Stomach (tissue), 8 donors: ENCODE measurements at regions not wholly inside any gene's neighbourhood (a gene's known extent, or its start where the extent isn't known, plus 50 kb on each side); places are given as distances from the start of the nearest gene placed in this dataset.

Experiments
- DNase-seq, 2 donors: peaks; one replicate each; pipeline versions ENCODE4 v3.0.0 to v3.0.0-alpha.2; 2013 to 2019
- H3K27ac ChIP-seq, 5 donors: fragments of 200-600 bp in 4 of 5; sonication (generic) in 4 of 5; one replicate each; pipeline ENCODE4 v1.5.1; 2013 to 2019; ENCODE audit warnings: mild to moderate bottlenecking in 1 of 5, moderate library complexity in 1 of 5
- H3K27me3 ChIP-seq, 3 donors: fragments of 200-600 bp; sonication (generic); one replicate each; pipeline ENCODE4 v1.5.1; 2017 to 2019; ENCODE audit warnings: mixed run types in 1 of 3
- H3K36me3 ChIP-seq, 4 donors: fragments of 200-600 bp; sonication (generic); 1 replicate in 3 of 4; 2 replicates in 1 of 4; pipeline ENCODE4 v1.5.1; 2016 to 2019
- H3K4me1 ChIP-seq, 4 donors: fragments of 200-600 bp; sonication (generic); one replicate each; pipeline ENCODE4 v1.5.1; 2016 to 2019
- H3K4me3 ChIP-seq, 4 donors: fragments of 200-600 bp; sonication (generic) in 3 of 4; one replicate each; pipeline ENCODE4 v1.5.1; 2016 to 2019; ENCODE audit warnings: mild to moderate bottlenecking in 1 of 4
- H3K9me3 ChIP-seq, 4 donors: fragments of 200-600 bp; sonication (generic); one replicate each; pipeline ENCODE4 v1.5.1; 2016 to 2019
- CTCF ChIP-seq, 7 experiments: fragments of 450-650 bp in 4 of 7; fragments of 200-600 bp in 3 of 7; sonication (generic) in 3 of 7; IDR thresholded peaks; one replicate each; pipeline ENCODE4 v1.5.1; 2016 to 2019; ENCODE audit warnings: antibody characterized with exemption in 7 of 7, control low read depth in 2 of 7, mild to moderate bottlenecking in 1 of 7
- EP300 ChIP-seq: sonication (generic); formaldehyde crosslinking; IDR thresholded peaks from one replicate; pipeline ENCODE4 v1.6.1; 2017; ENCODE audit warnings: antibody characterized with exemption
- POLR2A ChIP-seq, 4 donors: fragments of 450-650 bp; IDR thresholded peaks; one replicate each; pipeline ENCODE4 v1.6.1; 2016; ENCODE audit warnings: antibody characterized with exemption in 4 of 4, control low read depth in 2 of 4, mild to moderate bottlenecking in 1 of 4, moderate library complexity in 1 of 4
- POLR2AphosphoS5 ChIP-seq, 3 donors: sonication (generic); formaldehyde crosslinking; IDR thresholded peaks; one replicate each; pipeline ENCODE4 v1.6.1; 2016; ENCODE audit warnings: antibody characterized with exemption in 3 of 3
- WGBS, 5 donors: extraction: QIAGEN DNeasy Blood & Tissue Kit in 3 of 5; methylation state at CpG; one replicate each; pipeline versions ENCODE4 v1.1.5 to v1.1.7; 2013 to 2018; 5-methylcytosine and 5-hydroxymethylcytosine counted together
- intact Hi-C: fragments of 100-400 bp; cut with DNase I; formaldehyde crosslinking; loops from one replicate; pipeline ENCODE4 v1.15.1; 2023; ENCODE audit warnings: low total_unique reads
- donor health status: healthy with polysubstance abuse.
- donor health status: Bipolar disorder and iron deficiency.
- donor health status: healthy.

- H3K9me3 ChIP-seq = peaks cover 0 to 4% (median 0%) of the 10 kb centered on the region in 4 donors
- H3K4me1 ChIP-seq = no peaks in the 10 kb centered on the region
- no peak for TF ChIP-seq POLR2A (IDR thresholded peaks at IDR 0.05)
- no peak for TF ChIP-seq CTCF (IDR thresholded peaks at IDR 0.05)
- no peak for TF ChIP-seq EP300
- TF ChIP-seq POLR2AphosphoS5 (IDR thresholded peaks at IDR 0.05) = no peak
- no peak overlapping the region for H3K27ac ChIP-seq
- WGBS, 5 donors = 85 to 91% (median 87%) methylated on average over 5 of the region's 5 CpGs
- no peaks in the 10 kb centered on the region for H3K27me3 ChIP-seq
- no peaks in the 10 kb centered on the region for H3K36me3 ChIP-seq
- DNase-seq = no peak
- no peak overlapping the region for H3K4me3 ChIP-seq
- intact Hi-C loops = no loop called here
These were observed 186.7 kb downstream of the ARL4C start for GRCh38 chr2:234310166-234310565.

- WGBS, 5 donors = 83 to 96% (median 93%) methylated on average over 5 of the region's 5 CpGs
These were observed 187.4 kb downstream of the ARL4C start for GRCh38 chr2:234309431-234309830.

GRCh38 chr2:234308813-234309195 is 188.1 kb downstream of the ARL4C start:
- peak in 1 of 2 donors; percentile 64 for DNase-seq
- no peak overlapping the region for H3K4me3 ChIP-seq
- peak overlapping the region in 4 of 5 donors; percentile 26 to 39 (median 28) for H3K27ac ChIP-seq
- peaks cover 0 to 4% (median 0%) of the 10 kb centered on the region in 4 donors for H3K9me3 ChIP-seq
- H3K27me3 ChIP-seq = no peaks in the 10 kb centered on the region
- TF ChIP-seq POLR2AphosphoS5 (IDR thresholded peaks at IDR 0.05) (peak in 1 of 3 donors; percentile 11), POLR2A (IDR thresholded peaks at IDR 0.05) (no peak), CTCF (IDR thresholded peaks at IDR 0.05) (no peak), EP300 (no peak)
- 51 to 66% (median 61%) methylated on average over 6 of the region's 6 CpGs for WGBS, 5 donors
- intact Hi-C loops = no loop called here
- no peaks in the 10 kb centered on the region for H3K4me1 ChIP-seq
- no peaks in the 10 kb centered on the region for H3K36me3 ChIP-seq

More at GRCh38 chr2:234309431-234309830, 187.4 kb downstream of the ARL4C start:
- Histone ChIP-seq H3K36me3 (no peaks in the 10 kb centered on the region), H3K4me1 (no peaks in the 10 kb centered on the region), H3K27me3 (no peaks in the 10 kb centered on the region), H3K4me3 (no peak overlapping the region), H3K27ac (peak overlapping the region in 2 of 5 donors; percentile 26 to 39), H3K9me3 (peaks cover 0 to 4% (median 0%) of the 10 kb centered on the region in 4 donors)
- DNase-seq = no peak
- intact Hi-C loops = no loop called here
- no peak for TF ChIP-seq CTCF (IDR thresholded peaks at IDR 0.05)
- no peak for TF ChIP-seq EP300
- no peak for TF ChIP-seq POLR2AphosphoS5 (IDR thresholded peaks at IDR 0.05)
- TF ChIP-seq POLR2A (IDR thresholded peaks at IDR 0.05) = no peak

GRCh38 chr2:234308073-234308812 is 188.6 kb downstream of the ARL4C start:
- Histone ChIP-seq H3K9me3 (peaks cover 0 to 4% (median 0%) of the 10 kb centered on the region in 4 donors), H3K36me3 (no peaks in the 10 kb centered on the region), H3K4me3 (no peak overlapping the region), H3K4me1 (no peaks in the 10 kb centered on the region), H3K27me3 (no peaks in the 10 kb centered on the region), H3K27ac (peak overlapping the region in 3 of 5 donors; percentile 26 to 30 (median 26))
- DNase-seq = no peak
- TF ChIP-seq POLR2AphosphoS5 (IDR thresholded peaks at IDR 0.05) = no peak
- no peak for TF ChIP-seq EP300
- no peak for TF ChIP-seq POLR2A (IDR thresholded peaks at IDR 0.05)
- TF ChIP-seq CTCF (IDR thresholded peaks at IDR 0.05) = no peak
- WGBS, 5 donors = 83 to 94% (median 90%) methylated on average over 7 of the region's 7 CpGs
- intact Hi-C loops = no loop called here
